HepG2 (cell line): ENCODE measurements at regions not wholly inside any gene's neighbourhood (a gene's known extent, or its start where the extent isn't known, plus 50 kb on each side); places are given as distances from the start of the nearest gene placed in this dataset.

ENCODE experiments used
- ATAC-seq: fragments of 200-7000 bp; cut with Tn5 transposase; 3 replicates; pipeline ENCODE4 v1.9.1; 2020; ENCODE audit warnings: mild to moderate bottlenecking, moderate library complexity
- BruUV-seq: library from RNA; stranded (reverse); fragments of 400-500 nt; replicated peaks from 2 replicates; lab custom pipeline; 2021; lab: Mats Ljungman, UMichigan
- CTCF ChIA-PET: fragments of 300-600 bp; formaldehyde crosslinking; extraction: SDS; loops from one replicate; lab custom pipeline; 2021; ENCODE audit warnings: low total read pairs, inconsistent platforms, low intra/inter-chr PET ratio; lab: Yijun Ruan, JAX
- POLR2A ChIA-PET: fragments of 350-600 bp; sonication (Branson Sonifier 250); formaldehyde crosslinking; loops from one replicate; lab custom pipeline; 2020; ENCODE audit warnings: antibody characterized with exemption, inconsistent platforms; lab: Yijun Ruan, JAX
- DNase-seq: peaks from one replicate; pipeline ENCODE4 v3.0.0-alpha.2; 2015; ENCODE audit warnings: low spot score
- FAIRE-seq: peaks from 3 replicates; lab custom pipeline; 2011; peaks lifted over from hg19 to GRCh38; lab: Jason Lieb, UNC
- H2AFZ ChIP-seq: one replicate; pipeline ENCODE4 v1.6.1; 2011; ENCODE audit warnings: low read length, inconsistent platforms
- H3K27ac ChIP-seq: fragments of 300-600 bp; 3 replicates; pipeline ENCODE4 v1.8.0; 2011; ENCODE audit warnings: mixed run types, mild to moderate bottlenecking, mixed read lengths, low read length, inconsistent platforms; ENCODE audit not compliant: insufficient read depth; ENCODE audit errors: extremely low read length
- H3K27me3 ChIP-seq, 2 experiments: fragments of 200-600 bp in 1 of 2; 2 replicates in 1 of 2; 3 replicates in 1 of 2; pipeline versions ENCODE4 v1.6.0 to v1.8.0; 2011; ENCODE audit warnings: low read length in 2 of 2, mild to moderate bottlenecking in 2 of 2, moderate library complexity in 2 of 2, inconsistent platforms in 1 of 2; ENCODE audit not compliant: insufficient read depth in 2 of 2, control insufficient read depth in 1 of 2
- H3K36me3 ChIP-seq, 2 experiments: fragments of 200-600 bp in 1 of 2; replicated peaks in 1 of 2; 2 replicates in 1 of 2; 3 replicates in 1 of 2; pipeline versions ENCODE4 v1.5.1 to v1.8.0; 2011; ENCODE audit warnings: low read length in 2 of 2, inconsistent platforms in 1 of 2; ENCODE audit not compliant: insufficient read depth in 2 of 2, control insufficient read depth in 1 of 2
- H3K4me1 ChIP-seq: 2 replicates; pipeline ENCODE4 v1.5.1; 2012; ENCODE audit warnings: low read length, inconsistent platforms; ENCODE audit not compliant: insufficient read depth
- H3K4me2 ChIP-seq: 2 replicates; pipeline ENCODE4 v1.6.0; 2011; ENCODE audit warnings: low read depth, low read length, inconsistent platforms
- H3K4me3 ChIP-seq, 3 experiments: fragments of 200-600 bp in 1 of 3; sonication (generic), shearing (Covaris generic) in 1 of 3; replicated peaks in 1 of 3; 2 replicates each; pipeline ENCODE4 v1.5.1; 2011 to 2016; ENCODE audit warnings: low read length in 3 of 3, inconsistent platforms in 2 of 3, low read depth in 2 of 3, mild to moderate bottlenecking in 2 of 3, control low read depth in 1 of 3, mixed read lengths in 1 of 3; ENCODE audit not compliant: insufficient read depth in 1 of 3
- H3K79me2 ChIP-seq: one replicate; pipeline ENCODE4 v1.6.1; 2011; ENCODE audit warnings: low read length, inconsistent platforms; ENCODE audit not compliant: insufficient read depth
- H3K9ac ChIP-seq: 2 replicates; pipeline ENCODE4 v1.6.0; 2011; ENCODE audit warnings: mild to moderate bottlenecking, low read depth, low read length, inconsistent platforms; ENCODE audit not compliant: insufficient read depth
- H3K9me3 ChIP-seq: 2 replicates; pipeline ENCODE4 v1.5.1; 2012; ENCODE audit warnings: mild to moderate bottlenecking, low read length
- H4K20me1 ChIP-seq: 2 replicates; pipeline ENCODE4 v1.6.0; 2011; ENCODE audit warnings: inconsistent platforms, mild to moderate bottlenecking, low read length, moderate library complexity; ENCODE audit not compliant: insufficient read depth
- HHEX ChIP-seq: IDR thresholded peaks from 2 replicates; pipeline ENCODE4 v1.6.1; 2016; ENCODE audit warnings: control low read depth
- JARID2 ChIP-seq: sonication (generic); formaldehyde crosslinking; IDR thresholded peaks from 2 replicates; pipeline ENCODE4 v1.8.1; 2023; ENCODE audit warnings: missing genetic modification reagents, inconsistent platforms; ENCODE audit not compliant: insufficient replicate concordance
- MAFF ChIP-seq: IDR thresholded peaks from 2 replicates; pipeline ENCODE4 v1.6.1; 2011; ENCODE audit warnings: low read depth, low read length, improper control_type of control experiment
- MIER3 ChIP-seq: IDR thresholded peaks from 2 replicates; pipeline ENCODE4 v1.6.1; 2016; ENCODE audit warnings: missing compliant biosample characterization, borderline replicate concordance
- NBN ChIP-seq: fragments of 450-650 bp; conservative IDR thresholded peaks from 2 replicates; pipeline ENCODE4 v1.6.1; 2017
- PLSCR1 ChIP-seq: sonication (generic); formaldehyde crosslinking; IDR thresholded peaks from 2 replicates; pipeline ENCODE4 v1.5.0; 2020; ENCODE audit warnings: missing genetic modification reagents, mild to moderate bottlenecking, borderline replicate concordance
- U2AF2 ChIP-seq: fragments of 200-400 bp; formaldehyde crosslinking; IDR thresholded peaks from 2 replicates; pipeline ENCODE4 v1.6.1; 2017; ENCODE audit warnings: low read depth, mild to moderate bottlenecking, low read length
- ZFX ChIP-seq: sonication (generic); formaldehyde crosslinking; IDR thresholded peaks from 2 replicates; pipeline ENCODE4 v1.4.0; 2020; ENCODE audit warnings: mild to moderate bottlenecking, low read depth, missing genetic modification reagents, moderate library complexity
- ZNF329 ChIP-seq: sonication (generic); formaldehyde crosslinking; IDR thresholded peaks from 2 replicates; pipeline ENCODE4 v1.9.0; 2021; ENCODE audit warnings: low read depth, mild to moderate bottlenecking, missing genetic modification reagents
- WGBS: methylation state at CpG from one replicate; pipeline ENCODE4 v1.1.6; 2017; ENCODE audit warnings: low lambda C conversion rate; 5-methylcytosine and 5-hydroxymethylcytosine counted together
- in situ Hi-C: cut with HindIII; loops from 2 replicates; pipeline ENCODE4 v1.10.0; 2017; ENCODE audit warnings: low pct_unique_long_range_greater_than_20kb; ENCODE audit not compliant: extremely low pct_ligation_motif_present
- intact Hi-C: fragments of 100-400 bp; cut with micrococcal nuclease; formaldehyde crosslinking; loops from one replicate; pipeline ENCODE4 v1.10.0; 2022; ENCODE audit not compliant: unreplicated experiment
- TF ChIP-seq, protein P1 (sequence below): sonication (generic); formaldehyde crosslinking; IDR thresholded peaks from 2 replicates; pipeline ENCODE4 v1.5.1; 2020; ENCODE audit warnings: mild to moderate bottlenecking, missing genetic modification reagents, borderline replicate concordance

DNA sequence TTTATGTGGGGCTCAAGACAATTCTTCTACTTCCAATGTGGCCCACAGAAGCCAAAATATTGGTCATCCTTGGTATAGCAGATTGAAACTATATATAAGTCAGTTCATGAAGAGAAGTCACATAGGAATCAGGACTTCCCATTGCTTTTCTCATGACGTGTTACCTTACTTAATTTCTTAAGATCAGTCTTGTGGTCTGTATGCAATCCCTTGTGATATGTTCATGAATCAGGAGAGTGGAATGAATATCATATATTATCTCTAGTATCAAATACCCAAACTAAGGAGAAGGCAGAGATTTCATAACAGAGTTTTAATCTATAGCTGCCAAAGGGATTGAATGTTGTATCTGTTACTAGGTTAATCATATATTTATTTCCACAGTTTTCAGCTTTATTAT is 1390.4 kb downstream of the SUCLG1 start:
- Histone ChIP-seq H3K9ac (no peak overlapping the region), H3K4me1 (peaks cover 58% of the 10 kb centered on the region), H3K27me3 (no peaks in the 10 kb centered on the region), H2AFZ (no peak overlapping the region), H3K36me3 (no peaks in the 10 kb centered on the region), H3K4me3 (no peak overlapping the region), H3K9me3 (peaks cover 62% of the 10 kb centered on the region), H3K4me2 (no peak overlapping the region), H3K27ac (peak overlapping the region; percentile 51), H3K79me2 (no peaks in the 10 kb centered on the region), H4K20me1 (no peaks in the 10 kb centered on the region)
- CTCF ChIA-PET = no interaction called here
- in situ Hi-C loops (no loop called here), intact Hi-C loops (no loop called here)
- ATAC-seq = no peak
- WGBS = 61% methylated on average over 1 of the region's 1 CpG
- TF ChIP-seq MIER3 (no peak), U2AF2 (no peak), HHEX (CRISPR knock-in tag) (no peak), PLSCR1 (no peak), MAFF (no peak), NBN (no peak), JARID2 (CRISPR knock-in tag) (no peak), ZFX (CRISPR knock-in tag) (no peak), ZNF329 (CRISPR knock-in tag) (no peak)
- TF ChIP-seq, protein P1, sequence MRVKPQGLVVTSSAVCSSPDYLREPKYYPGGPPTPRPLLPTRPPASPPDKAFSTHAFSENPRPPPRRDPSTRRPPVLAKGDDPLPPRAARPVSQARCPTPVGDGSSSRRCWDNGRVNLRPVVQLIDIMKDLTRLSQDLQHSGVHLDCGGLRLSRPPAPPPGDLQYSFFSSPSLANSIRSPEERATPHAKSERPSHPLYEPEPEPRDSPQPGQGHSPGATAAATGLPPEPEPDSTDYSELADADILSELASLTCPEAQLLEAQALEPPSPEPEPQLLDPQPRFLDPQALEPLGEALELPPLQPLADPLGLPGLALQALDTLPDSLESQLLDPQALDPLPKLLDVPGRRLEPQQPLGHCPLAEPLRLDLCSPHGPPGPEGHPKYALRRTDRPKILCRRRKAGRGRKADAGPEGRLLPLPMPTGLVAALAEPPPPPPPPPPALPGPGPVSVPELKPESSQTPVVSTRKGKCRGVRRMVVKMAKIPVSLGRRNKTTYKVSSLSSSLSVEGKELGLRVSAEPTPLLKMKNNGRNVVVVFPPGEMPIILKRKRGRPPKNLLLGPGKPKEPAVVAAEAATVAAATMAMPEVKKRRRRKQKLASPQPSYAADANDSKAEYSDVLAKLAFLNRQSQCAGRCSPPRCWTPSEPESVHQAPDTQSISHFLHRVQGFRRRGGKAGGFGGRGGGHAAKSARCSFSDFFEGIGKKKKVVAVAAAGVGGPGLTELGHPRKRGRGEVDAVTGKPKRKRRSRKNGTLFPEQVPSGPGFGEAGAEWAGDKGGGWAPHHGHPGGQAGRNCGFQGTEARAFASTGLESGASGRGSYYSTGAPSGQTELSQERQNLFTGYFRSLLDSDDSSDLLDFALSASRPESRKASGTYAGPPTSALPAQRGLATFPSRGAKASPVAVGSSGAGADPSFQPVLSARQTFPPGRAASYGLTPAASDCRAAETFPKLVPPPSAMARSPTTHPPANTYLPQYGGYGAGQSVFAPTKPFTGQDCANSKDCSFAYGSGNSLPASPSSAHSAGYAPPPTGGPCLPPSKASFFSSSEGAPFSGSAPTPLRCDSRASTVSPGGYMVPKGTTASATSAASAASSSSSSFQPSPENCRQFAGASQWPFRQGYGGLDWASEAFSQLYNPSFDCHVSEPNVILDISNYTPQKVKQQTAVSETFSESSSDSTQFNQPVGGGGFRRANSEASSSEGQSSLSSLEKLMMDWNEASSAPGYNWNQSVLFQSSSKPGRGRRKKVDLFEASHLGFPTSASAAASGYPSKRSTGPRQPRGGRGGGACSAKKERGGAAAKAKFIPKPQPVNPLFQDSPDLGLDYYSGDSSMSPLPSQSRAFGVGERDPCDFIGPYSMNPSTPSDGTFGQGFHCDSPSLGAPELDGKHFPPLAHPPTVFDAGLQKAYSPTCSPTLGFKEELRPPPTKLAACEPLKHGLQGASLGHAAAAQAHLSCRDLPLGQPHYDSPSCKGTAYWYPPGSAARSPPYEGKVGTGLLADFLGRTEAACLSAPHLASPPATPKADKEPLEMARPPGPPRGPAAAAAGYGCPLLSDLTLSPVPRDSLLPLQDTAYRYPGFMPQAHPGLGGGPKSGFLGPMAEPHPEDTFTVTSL (CRISPR knock-in tag) = no peak
- no peak for FAIRE-seq
- no TSS peak for BruUV-seq
- no peak for DNase-seq
- POLR2A ChIA-PET = interaction anchor here (0.8 to 2.7 kb wide), 2 partner anchors 9 to 1231 kb away, joined by 3 to 11 read pairs; no protein-coding TSS in a partner anchor
